Smooth muscle cell (in vitro differentiated cells): ENCODE measurements at regions not wholly inside any gene's neighbourhood (a gene's known extent, or its start where the extent isn't known, plus 50 kb on each side); places are given as distances from the start of the nearest gene placed in this dataset.

ENCODE experiments used
- DNase-seq: peaks from one replicate; lab custom pipeline; 2025; ENCODE audit not compliant: unreplicated experiment; lab: John Stamatoyannopoulos, UW
- H2AFZ ChIP-seq: fragments of 200-600 bp; sonication (generic); 2 replicates; pipeline ENCODE4 v1.6.0; 2016; ENCODE audit warnings: antibody characterized with exemption, low read depth, mild to moderate bottlenecking
- H3F3A ChIP-seq: fragments of 200-600 bp; sonication (generic); 2 replicates; pipeline ENCODE4 v1.6.0; 2017; ENCODE audit warnings: antibody characterized with exemption, low read depth
- H3K27ac ChIP-seq: fragments of 200-600 bp; sonication (generic); 2 replicates; pipeline ENCODE4 v1.5.1; 2016; ENCODE audit warnings: low read depth, mild to moderate bottlenecking
- H3K27me3 ChIP-seq: fragments of 200-600 bp; sonication (generic); 2 replicates; pipeline ENCODE4 v1.6.1; 2016; ENCODE audit warnings: low read depth, mild to moderate bottlenecking
- H3K36me3 ChIP-seq: fragments of 200-600 bp; sonication (generic); 2 replicates; pipeline ENCODE4 v1.5.1; 2016; ENCODE audit warnings: low read depth
- H3K4me1 ChIP-seq: fragments of 200-600 bp; sonication (generic); 2 replicates; pipeline ENCODE4 v1.5.1; 2016; ENCODE audit warnings: low read depth
- H3K4me2 ChIP-seq: fragments of 200-600 bp; sonication (generic); 2 replicates; pipeline ENCODE4 v1.6.0; 2016; ENCODE audit warnings: mild to moderate bottlenecking
- H3K4me3 ChIP-seq: fragments of 200-600 bp; sonication (generic); 2 replicates; pipeline ENCODE4 v1.5.1; 2016; ENCODE audit warnings: mild to moderate bottlenecking
- H3K79me2 ChIP-seq: fragments of 200-600 bp; sonication (generic); 2 replicates; pipeline ENCODE4 v1.6.0; 2016; ENCODE audit warnings: low read depth, mild to moderate bottlenecking
- H3K9ac ChIP-seq: fragments of 200-600 bp; sonication (generic); 2 replicates; pipeline ENCODE4 v1.6.0; 2016; ENCODE audit warnings: low read depth
- H3K9me3 ChIP-seq: fragments of 200-600 bp; sonication (generic); replicated peaks from 2 replicates; pipeline ENCODE4 v1.5.1; 2016; ENCODE audit warnings: low read depth
- H4K20me1 ChIP-seq: fragments of 200-600 bp; sonication (generic); 2 replicates; pipeline ENCODE4 v1.6.0; 2016; ENCODE audit warnings: low read depth
- CTCF ChIP-seq: fragments of 200-600 bp; sonication (generic); IDR thresholded peaks from 2 replicates; pipeline ENCODE4 v1.5.1; 2017; ENCODE audit warnings: borderline replicate concordance, mild to moderate bottlenecking, antibody characterized with exemption; ENCODE audit not compliant: insufficient read depth, poor library complexity, severe bottlenecking
- WGBS: methylation state at CpG from one replicate; pipeline ENCODE4 v1.1.7; 2016; ENCODE audit warnings: low lambda C conversion rate; 5-methylcytosine and 5-hydroxymethylcytosine counted together

- WGBS: 56% methylated on average over 9 of the region's 9 CpGs
- H3K27me3 ChIP-seq: no peaks in the 10 kb centered on the region
- H3K27ac ChIP-seq: peak overlapping the region; percentile 48
- no peaks in the 10 kb centered on the region for H3K4me1 ChIP-seq
- no peaks in the 10 kb centered on the region for H3K36me3 ChIP-seq
- peak overlapping the region; percentile 78 for H3K4me2 ChIP-seq
- H3K9ac ChIP-seq: no peak overlapping the region
- no peaks in the 10 kb centered on the region for H3K9me3 ChIP-seq
- peak overlapping the region; percentile 27 for H3K4me3 ChIP-seq
- H3F3A ChIP-seq: peaks cover 9% of the 10 kb centered on the region
- DNase-seq: no peak
- H2AFZ ChIP-seq: no peak overlapping the region
- TF ChIP-seq CTCF: no peak
- no peaks in the 10 kb centered on the region for H4K20me1 ChIP-seq
- H3K79me2 ChIP-seq: no peaks in the 10 kb centered on the region
Measured at GRCh38 chr10:29849126-29849833, 210.1 kb downstream of the JCAD start.

- Histone ChIP-seq H3K9ac (no peak overlapping the region), H3K79me2 (no peaks in the 10 kb centered on the region), H3K4me1 (no peaks in the 10 kb centered on the region), H3K4me3 (no peak overlapping the region), H3K27me3 (no peaks in the 10 kb centered on the region), H4K20me1 (no peaks in the 10 kb centered on the region), H3K36me3 (no peaks in the 10 kb centered on the region), H3K9me3 (no peaks in the 10 kb centered on the region), H3K27ac (no peak overlapping the region), H3K4me2 (no peak overlapping the region), H3F3A (peaks cover 9% of the 10 kb centered on the region), H2AFZ (no peak overlapping the region)
- no peak for DNase-seq
- WGBS: 92% methylated on average over 3 of the region's 3 CpGs
- TF ChIP-seq CTCF: no peak
Measured at GRCh38 chr10:29846881-29847280, 212.1 kb upstream of the SVIL start.

- Histone ChIP-seq H3K79me2 (no peaks in the 10 kb centered on the region), H3K36me3 (no peaks in the 10 kb centered on the region), H3K27ac (no peak overlapping the region), H3K4me1 (no peaks in the 10 kb centered on the region), H3K4me3 (no peak overlapping the region), H3K27me3 (no peaks in the 10 kb centered on the region), H3K9me3 (no peaks in the 10 kb centered on the region), H3K9ac (no peak overlapping the region), H3F3A (peaks cover 9% of the 10 kb centered on the region), H3K4me2 (no peak overlapping the region), H2AFZ (no peak overlapping the region), H4K20me1 (no peaks in the 10 kb centered on the region)
- WGBS: 89% methylated on average over 1 of the region's 1 CpG
- DNase-seq: no peak
- TF ChIP-seq CTCF: no peak
Measured at GRCh38 chr10:29845166-29845565, 210.4 kb upstream of the SVIL start.

- H3K4me3 ChIP-seq: no peak overlapping the region
- no peak for DNase-seq
- no peak overlapping the region for H2AFZ ChIP-seq
- H3K9ac ChIP-seq: no peak overlapping the region
- no peak for TF ChIP-seq CTCF
- H3K27ac ChIP-seq: no peak overlapping the region
- no peaks in the 10 kb centered on the region for H4K20me1 ChIP-seq
- H3K36me3 ChIP-seq: no peaks in the 10 kb centered on the region
- H3K9me3 ChIP-seq: no peaks in the 10 kb centered on the region
- no peaks in the 10 kb centered on the region for H3K27me3 ChIP-seq
- no peak overlapping the region for H3K4me2 ChIP-seq
- H3K4me1 ChIP-seq: no peaks in the 10 kb centered on the region
- no peaks in the 10 kb centered on the region for H3F3A ChIP-seq
- H3K79me2 ChIP-seq: no peaks in the 10 kb centered on the region
- WGBS: 92% methylated on average over 5 of the region's 5 CpGs
Measured at GRCh38 chr10:29843143-29843542, 208.4 kb upstream of the SVIL start.
